Endothelial cell of umbilical vein (primary cell): ENCODE measurements at regions not wholly inside any gene's neighbourhood (a gene's known extent, or its start where the extent isn't known, plus 50 kb on each side); places are given as distances from the start of the nearest gene placed in this dataset.

Experiments used
- CTCF ChIP-seq, 2 donors: IDR thresholded peaks; 1 replicate in 1 of 2; 2 replicates in 1 of 2; pipeline ENCODE4 v1.5.1; 2011; ENCODE audit warnings: low read length in 2 of 2, mild to moderate bottlenecking in 2 of 2, moderate library complexity in 2 of 2, control low read depth in 1 of 2, inconsistent platforms in 1 of 2, low read depth in 1 of 2; ENCODE audit not compliant: insufficient read depth in 1 of 2; ENCODE audit errors: extremely low read depth in 1 of 2
- FOS ChIP-seq: IDR thresholded peaks from 2 replicates; pipeline ENCODE4 v1.6.1; 2011; ENCODE audit warnings: mild to moderate bottlenecking, low read length, moderate library complexity, borderline replicate concordance; ENCODE audit not compliant: insufficient read depth
- JUN ChIP-seq: IDR thresholded peaks from 2 replicates; pipeline ENCODE4 v1.6.1; 2011; ENCODE audit warnings: borderline replicate concordance, low read depth; ENCODE audit not compliant: insufficient read length, insufficient read depth
- POLR2A ChIP-seq: IDR thresholded peaks from 2 replicates; pipeline ENCODE4 v1.6.1; 2012; ENCODE audit warnings: low read depth, mild to moderate bottlenecking, control low read depth, low read length
- POLR2AphosphoS5 ChIP-seq: IDR thresholded peaks from 2 replicates; pipeline ENCODE4 v1.6.1; 2012; ENCODE audit warnings: low read depth, mild to moderate bottlenecking, control low read depth, low read length, moderate library complexity; ENCODE audit not compliant: insufficient read depth

DNA sequence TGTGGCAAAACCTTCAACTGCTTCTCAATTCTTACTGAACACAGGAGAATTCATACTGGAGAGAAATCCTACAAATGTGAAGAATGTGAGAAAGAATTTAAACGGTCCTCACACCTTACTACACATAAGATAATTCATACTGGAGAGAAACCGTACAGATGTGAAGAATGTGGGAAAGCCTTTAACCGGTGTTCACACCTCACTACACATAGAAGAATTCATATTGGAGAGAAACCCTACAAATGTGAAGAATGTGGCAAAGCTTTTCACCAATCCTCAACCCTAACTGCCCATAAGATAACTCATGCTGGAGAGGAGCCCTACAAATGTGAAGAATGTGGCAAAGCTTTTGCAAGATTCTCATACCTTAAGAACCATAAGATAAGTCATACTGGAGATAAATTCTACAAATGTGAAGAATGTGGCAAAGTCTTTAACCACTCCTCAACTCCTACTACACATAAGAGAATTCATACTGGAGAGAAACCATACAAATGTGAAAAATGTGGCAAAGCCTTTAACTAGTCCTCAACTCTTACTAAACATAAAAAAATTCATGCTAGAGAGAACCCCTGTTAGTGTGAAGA lies 111.7 kb downstream of the ZNF100 start:
- TF ChIP-seq POLR2A: no peak
- no peak for TF ChIP-seq CTCF (IDR thresholded peaks at IDR 0.05; ENCODE audit: extremely low read depth in 1 of 2, insufficient read depth in 1 of 2, low read depth in 1 of 2, low read length in 2 of 2)
- no peak for TF ChIP-seq FOS
- TF ChIP-seq POLR2AphosphoS5: no peak
- TF ChIP-seq JUN: no peak
